Nucleus accumbens (tissue), 56 donors: ENCODE measurements at regions not wholly inside any gene's neighbourhood (a gene's known extent, or its start where the extent isn't known, plus 50 kb on each side); places are given as distances from the start of the nearest gene placed in this dataset.
"Not testable (repeated sequence)": the region's sequence is repeated elsewhere in the genome, so short reads cannot be mapped to it uniquely, and the experiment has no call there.

Source experiments
- DNase-seq, 56 donors: peaks; one replicate each; lab custom pipeline; 2025; lab: John Stamatoyannopoulos, UW

- no peak for DNase-seq
These were observed 269.4 kb upstream of the CHAC2 start for GRCh38 chr2:53498210-53498609.

- DNase-seq = no peak
These were observed 270.6 kb upstream of the CHAC2 start for GRCh38 chr2:53497020-53497419.

GRCh38 chr2:53493210-53493609 lies 274.4 kb upstream of the CHAC2 start:
- no peak for DNase-seq

DNA sequence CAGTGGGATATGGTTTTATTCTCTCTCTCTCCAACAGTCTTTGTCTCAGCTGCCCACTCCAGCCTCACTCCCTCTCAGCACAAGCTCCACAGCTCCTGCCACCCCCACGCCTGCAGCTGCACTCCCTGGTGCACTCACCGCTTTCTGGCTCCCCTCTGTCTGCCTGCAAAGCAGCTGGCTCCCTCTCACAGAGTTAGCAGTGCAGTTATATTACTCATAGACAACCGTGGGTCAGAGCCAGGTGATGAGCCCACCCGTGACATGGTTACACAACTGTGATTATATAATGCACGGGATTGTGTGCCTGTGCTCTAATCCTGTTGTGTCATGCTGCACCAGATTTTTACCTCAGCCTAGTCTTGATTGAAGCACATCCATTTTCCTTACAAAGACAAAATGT lies 276.9 kb upstream of the CHAC2 start:
- peak in 44 of 56 donors; percentile 5 to 79 (median 35) for DNase-seq

GRCh38 chr2:53486185-53486899 lies 281.3 kb upstream of the CHAC2 start:
- DNase-seq = not testable (repeated sequence)

DNA sequence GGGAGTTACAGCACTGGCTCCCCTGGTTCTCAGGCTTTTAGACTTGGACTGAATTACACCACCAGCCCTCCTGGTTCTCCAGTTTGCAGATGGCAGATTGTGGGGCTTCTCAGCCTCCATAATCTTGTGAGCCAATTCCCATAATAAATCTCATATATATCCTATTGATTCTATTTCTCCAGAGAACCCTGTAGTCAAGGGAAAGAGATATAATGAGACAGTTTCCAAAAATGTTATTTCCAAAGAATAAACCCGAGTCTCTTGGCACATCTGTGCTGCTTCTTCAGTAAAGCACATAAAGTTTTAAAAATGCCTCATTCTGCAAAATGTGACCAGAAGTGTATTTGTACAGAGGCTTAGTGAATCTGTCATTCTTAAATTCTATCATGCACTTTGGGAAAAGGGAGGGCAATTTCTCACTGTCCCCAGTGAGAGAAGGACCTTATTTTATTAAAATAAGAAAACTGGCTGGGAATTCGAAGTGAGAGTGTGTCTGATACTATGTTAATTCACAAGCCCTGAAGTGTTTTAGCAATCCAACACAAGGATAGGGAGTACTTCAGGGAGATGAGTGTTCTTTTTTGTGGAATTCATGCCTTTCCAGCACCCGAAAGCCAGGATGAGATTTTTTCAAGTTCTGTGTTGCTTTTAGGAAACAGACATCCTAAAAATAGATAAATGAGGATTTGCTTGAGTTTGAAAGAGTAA lies 282.4 kb upstream of the CHAC2 start:
- no peak for DNase-seq

DNA sequence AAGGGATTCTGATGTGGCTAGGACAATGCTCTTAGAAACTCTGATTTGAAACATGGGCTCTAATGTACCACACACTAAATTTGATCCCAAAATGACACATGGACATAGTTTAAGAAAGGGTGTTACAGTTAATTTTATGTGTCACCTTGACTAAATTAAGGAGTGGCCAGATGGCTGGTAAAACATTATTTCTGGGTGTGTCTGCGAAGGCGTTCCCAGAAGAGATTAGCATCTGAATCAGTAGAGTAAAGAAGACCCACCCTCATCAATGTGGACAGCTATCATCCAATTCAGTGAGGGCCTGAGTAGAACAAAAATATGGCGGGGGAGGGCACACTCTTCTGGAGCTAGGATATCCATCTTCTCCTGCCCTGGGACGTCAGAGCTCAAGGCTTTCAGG lies 283.1 kb upstream of the CHAC2 start:
- DNase-seq = no peak

DNA sequence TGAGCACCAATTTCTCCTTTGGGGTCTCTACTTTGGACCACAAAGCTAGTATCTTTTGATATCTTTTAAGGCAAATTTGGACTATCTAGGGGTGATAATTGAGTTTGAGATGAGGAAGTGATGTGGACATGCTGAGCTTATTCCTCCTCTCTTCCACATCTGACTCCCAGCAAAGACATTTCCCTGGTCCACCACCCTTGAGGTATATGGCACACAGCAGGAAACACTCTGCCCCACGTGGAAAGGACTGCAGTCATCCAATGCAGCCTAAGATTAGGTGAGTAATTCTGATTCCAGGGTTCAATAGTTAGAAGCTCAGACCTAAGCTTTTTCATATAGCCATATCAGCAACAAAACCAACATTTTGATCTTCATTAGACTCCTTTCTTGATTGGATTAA lies 290.1 kb upstream of the CHAC2 start:
- DNase-seq = no peak

- DNase-seq = no peak
These were observed 290.8 kb upstream of the CHAC2 start for GRCh38 chr2:53476834-53477233.

GRCh38 chr2:53475766-53476165 lies 291.8 kb upstream of the CHAC2 start:
- no peak for DNase-seq

- no peak for DNase-seq
These were observed 292.3 kb upstream of the CHAC2 start for GRCh38 chr2:53475321-53475720.

DNA sequence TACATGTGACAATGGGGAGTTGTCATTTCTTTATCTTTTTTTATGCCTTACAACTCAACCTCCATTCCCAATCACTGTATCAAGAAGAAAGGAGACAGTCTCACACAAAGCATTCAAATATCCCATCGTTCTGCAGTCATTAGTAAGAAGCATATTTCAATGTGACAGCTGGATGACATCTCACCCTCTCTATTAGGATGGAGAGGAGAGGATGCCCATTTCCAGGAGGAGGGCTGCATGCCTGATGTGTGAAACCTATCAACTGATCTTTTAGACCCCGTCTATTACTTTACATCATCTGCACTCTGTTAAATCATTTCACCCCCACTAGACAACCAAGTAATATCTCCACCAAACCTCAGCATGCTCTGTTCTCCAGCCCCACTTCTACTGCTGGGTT lies 292.7 kb upstream of the CHAC2 start:
- DNase-seq = no peak

DNA sequence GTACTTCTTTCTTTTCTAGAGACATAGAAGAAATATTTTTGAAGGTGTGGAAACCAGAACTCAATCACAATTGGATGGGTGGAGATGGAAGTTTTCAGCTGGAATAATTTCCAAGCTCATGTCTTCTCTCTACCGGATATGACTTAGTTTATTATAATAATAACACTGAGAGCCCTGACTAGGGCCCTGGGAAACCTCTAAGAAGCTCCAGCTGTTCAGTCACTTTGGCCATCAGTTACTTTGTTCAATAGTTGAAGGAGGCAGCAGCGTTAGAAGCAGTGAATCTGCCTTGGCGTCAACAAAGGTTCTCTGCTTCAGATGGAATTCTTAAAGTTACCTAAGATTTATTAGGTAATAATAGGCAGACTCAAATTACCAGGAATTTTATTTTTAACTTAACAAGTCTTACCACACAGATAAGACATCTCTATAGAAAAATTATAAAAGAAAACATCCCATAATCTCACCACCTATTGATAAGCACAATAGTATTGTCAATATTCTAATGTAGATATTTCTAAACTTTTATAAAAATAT lies 293.8 kb upstream of the CHAC2 start:
- DNase-seq = no peak

DNA sequence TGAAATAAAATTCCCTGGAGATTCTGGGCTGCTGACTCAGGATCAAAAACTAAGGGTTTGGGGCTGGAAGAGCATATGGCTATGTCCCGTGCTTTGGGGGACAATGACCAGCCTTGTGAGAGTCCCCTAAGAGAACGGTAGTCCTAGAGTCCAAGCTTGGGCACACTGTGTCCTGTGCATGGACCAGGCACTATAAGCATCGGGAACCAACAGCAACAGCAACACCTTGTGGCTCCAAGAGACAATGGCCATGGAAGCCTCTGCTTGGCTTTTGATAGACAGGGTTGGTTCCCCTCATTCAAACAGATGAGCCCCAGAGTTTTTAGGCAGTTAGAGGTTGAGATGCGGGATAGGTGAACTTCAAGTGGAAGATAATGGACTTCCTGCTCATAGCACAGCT lies 294.4 kb upstream of the CHAC2 start:
- no peak for DNase-seq

DNA sequence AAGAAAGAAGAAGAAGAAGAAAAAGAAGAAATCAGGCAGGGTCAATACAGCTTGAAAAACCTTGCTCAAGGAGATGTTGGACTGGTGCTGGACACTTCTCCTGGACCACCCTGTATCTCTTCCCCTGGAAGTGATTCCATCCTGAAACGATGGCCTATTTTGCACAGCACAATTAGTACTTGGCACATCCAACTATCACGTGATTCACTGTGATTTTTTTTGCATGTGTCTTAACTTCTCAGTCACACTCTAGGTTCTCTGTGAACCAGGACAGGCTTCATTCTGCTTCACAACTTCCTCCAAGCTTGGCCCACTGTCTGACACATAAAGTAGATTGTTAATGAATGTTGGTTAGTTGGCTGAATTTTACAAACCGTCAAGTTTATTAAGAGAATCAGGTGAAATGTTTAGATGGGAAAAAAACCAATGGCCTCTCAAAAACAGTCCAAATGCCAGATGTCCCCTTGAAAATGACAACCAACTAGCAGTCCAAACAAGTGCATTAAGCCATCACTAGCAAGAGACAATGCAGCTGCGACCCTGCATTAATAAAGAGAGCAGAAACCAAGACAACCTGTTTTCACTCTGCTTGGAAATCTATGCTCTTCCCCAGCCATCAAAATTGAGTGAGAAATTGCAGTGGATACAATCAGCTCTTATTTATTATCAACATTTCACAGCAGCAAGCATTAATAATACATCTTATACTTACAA lies 300.0 kb upstream of the CHAC2 start:
- no peak for DNase-seq

- DNase-seq = no peak
These were observed 303.5 kb upstream of the CHAC2 start for GRCh38 chr2:53463806-53464726.

DNA sequence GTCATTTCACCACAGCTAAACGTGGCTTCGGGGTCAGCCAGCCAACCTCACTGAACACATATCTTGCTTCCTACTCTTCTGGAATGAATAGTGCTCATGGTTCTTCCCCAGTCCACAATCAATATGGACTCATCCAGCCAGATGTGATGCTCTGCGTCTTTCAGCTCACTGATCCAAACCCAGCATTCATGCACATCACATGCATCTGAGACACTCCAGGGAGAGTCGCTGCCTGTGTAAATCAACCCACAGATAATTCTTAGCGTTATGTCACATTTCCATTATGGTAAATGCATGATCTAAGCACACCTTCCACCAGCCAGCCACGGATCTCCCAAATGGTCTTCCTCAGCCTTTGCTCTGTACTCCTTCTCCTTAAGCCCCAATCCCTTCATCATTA lies 306.7 kb upstream of the CHAC2 start:
- DNase-seq = no peak

- peak in 5 of 56 donors; percentile 2 to 24 (median 8) for DNase-seq
These were observed 307.3 kb upstream of the CHAC2 start for GRCh38 chr2:53460347-53460746.

DNA sequence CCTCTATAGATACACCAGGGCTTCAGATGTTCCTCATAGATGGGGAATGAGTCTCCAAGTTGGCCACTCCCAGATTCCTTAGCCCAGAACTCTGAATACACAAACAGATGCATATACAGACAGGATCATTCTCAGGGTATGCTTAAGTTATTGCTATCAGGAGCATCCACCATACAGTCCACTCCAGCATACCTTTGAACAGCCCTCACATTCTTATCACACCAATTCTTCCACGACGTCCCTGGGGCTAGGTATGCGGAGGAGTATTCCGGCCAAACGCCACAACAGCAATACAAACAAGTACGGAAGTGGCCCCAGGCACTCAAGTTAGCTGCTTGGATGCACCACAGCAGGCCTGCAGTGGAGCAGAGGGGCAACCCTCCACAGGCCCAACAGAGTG lies 312.5 kb upstream of the CHAC2 start:
- no peak for DNase-seq
